ENCODE measurements at regions not wholly inside any gene's neighbourhood (a gene's known extent, or its start where the extent isn't known, plus 50 kb on each side); places are given as distances from the start of the nearest gene placed in this dataset.
A peak's percentile ranks its signal among the peaks of the same experiment; 100 is the strongest.

DNA sequence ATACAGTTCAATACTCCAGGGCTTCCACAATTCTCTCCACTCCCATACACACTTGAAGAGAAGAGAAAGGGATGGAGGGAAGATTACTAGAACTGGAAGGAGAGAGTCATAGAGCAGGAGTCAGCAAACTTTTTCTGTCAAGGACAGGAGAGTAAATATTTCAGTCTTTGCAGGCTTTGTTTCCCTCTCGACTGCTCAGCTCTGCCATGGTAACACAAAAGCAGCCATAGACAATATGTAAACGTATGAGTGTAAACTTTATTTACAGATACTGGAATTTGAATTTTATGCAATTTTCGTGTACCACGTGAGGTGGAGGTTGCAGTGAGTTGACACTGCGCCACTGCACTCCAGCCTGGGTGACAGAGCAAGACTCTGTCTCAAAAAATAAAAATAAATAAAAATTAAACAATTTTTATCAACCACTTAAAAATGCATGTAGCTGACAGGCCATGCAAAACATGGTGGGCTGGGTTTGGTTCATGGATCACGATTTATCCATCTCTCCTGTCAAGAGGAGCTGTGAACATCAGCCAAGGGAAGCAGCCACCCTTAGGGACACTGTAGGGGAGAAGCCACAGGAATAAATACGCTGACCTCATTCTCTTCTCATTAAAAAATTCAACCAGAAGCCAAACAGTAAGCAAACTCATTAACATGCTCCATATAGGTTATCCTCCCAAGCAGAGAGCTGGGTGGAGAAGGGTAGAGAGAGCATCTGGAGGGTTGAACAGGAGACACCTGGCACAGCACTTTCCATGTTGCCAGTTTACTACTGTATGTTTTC is 266.4 kb upstream of the FN1 start:
- no peaks in the 10 kb centered on the region for H3K27me3 ChIP-seq (ENCODE audit: control insufficient read depth in 1 of 2, insufficient read depth in 2 of 2, low read length in 2 of 2)
- H3K36me3 ChIP-seq (ENCODE audit: control insufficient read depth in 2 of 2, insufficient read depth in 2 of 2, low read length in 2 of 2) = no peaks in the 10 kb centered on the region
- H3K4me3 ChIP-seq (ENCODE audit: low read length in 2 of 2) = no peak overlapping the region
- peaks cover 4% of the 10 kb centered on the region for H3K4me1 ChIP-seq (ENCODE audit: control insufficient read depth, insufficient read depth, low read length)
- H3K9ac ChIP-seq (ENCODE audit: low read length in 2 of 2) = no peak overlapping the region
- peaks cover 0 to 3% of the 10 kb centered on the region in 2 donors for H3K9me3 ChIP-seq (ENCODE audit: control insufficient read depth in 2 of 2, low read length in 2 of 2)
- peak overlapping the region; percentile 26 for H3K27ac ChIP-seq (ENCODE audit: low read length)

DNA sequence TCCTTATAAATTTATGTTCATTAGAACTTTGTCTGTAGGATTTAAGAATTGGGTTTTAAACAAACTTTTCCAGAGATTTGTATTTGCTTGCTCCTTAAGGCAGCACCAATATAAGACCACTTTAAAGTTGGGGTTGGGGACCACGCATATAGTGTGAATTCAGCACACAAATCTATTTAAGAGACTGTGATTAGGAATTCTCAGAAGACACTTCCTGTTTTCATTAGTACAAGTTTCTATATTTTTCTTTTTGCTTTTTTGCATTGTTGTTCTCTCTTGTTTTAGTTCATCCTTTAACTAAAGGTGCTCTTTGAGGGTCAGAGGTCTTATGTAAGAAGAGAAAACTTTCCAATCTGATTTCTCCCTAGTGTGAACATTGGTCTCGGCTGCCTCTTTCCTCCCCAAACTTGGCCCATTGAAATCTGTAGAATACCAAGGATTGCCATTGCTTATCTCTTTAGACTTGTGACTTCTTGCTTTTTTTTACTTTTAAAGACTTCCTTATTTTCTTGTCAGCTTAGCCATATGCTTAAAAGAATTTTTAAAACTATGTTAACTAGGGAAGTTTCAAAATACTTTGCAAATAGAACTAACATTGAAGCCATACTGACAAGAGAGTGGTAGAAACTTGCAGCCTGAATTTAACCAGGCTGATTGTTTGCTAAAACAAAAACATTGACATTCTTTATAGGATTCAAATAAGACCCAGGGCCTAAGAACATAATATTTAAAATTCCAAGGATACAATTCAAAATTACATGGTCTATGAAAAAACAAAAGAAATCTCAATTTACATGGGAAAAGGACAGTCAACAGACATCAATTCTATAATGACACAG is 264.1 kb upstream of the FN1 start:
- Histone ChIP-seq H3K4me1 (ENCODE audit: control insufficient read depth, insufficient read depth, low read length) (no peaks in the 10 kb centered on the region), H3K9me3 (ENCODE audit: control insufficient read depth in 2 of 2, low read length in 2 of 2) (peaks cover 0 to 3% of the 10 kb centered on the region in 2 donors), H3K36me3 (ENCODE audit: control insufficient read depth in 2 of 2, insufficient read depth in 2 of 2, low read length in 2 of 2) (no peaks in the 10 kb centered on the region), H3K4me3 (ENCODE audit: low read length in 2 of 2) (no peak overlapping the region), H3K9ac (ENCODE audit: low read length in 2 of 2) (no peak overlapping the region), H3K27ac (ENCODE audit: low read length) (peak overlapping the region; percentile 56), H3K27me3 (ENCODE audit: control insufficient read depth in 1 of 2, insufficient read depth in 2 of 2, low read length in 2 of 2) (no peaks in the 10 kb centered on the region)

DNA sequence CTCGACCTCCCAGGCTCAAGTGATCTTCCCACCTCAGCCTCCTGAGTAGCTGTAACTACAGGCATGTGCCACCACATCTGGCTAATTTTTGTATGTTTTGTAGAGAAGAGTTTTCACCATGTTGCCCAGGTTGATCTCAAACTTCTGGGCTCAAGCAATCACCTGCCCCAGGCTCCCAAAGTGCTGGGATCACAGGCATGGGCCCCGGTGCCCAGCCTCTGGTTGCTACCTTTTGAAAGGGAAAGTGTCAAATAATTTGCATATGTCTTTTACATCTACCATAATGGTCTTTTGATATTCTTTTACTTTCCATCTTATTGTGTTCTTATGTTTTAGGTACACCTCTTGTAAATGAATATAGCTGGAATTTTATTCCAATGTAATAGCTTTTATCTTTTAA is 263.1 kb upstream of the FN1 start:
- Histone ChIP-seq H3K36me3 (ENCODE audit: control insufficient read depth in 2 of 2, insufficient read depth in 2 of 2, low read length in 2 of 2) (no peaks in the 10 kb centered on the region), H3K4me1 (ENCODE audit: control insufficient read depth, insufficient read depth, low read length) (no peaks in the 10 kb centered on the region), H3K27me3 (ENCODE audit: control insufficient read depth in 1 of 2, insufficient read depth in 2 of 2, low read length in 2 of 2) (no peaks in the 10 kb centered on the region), H3K9ac (ENCODE audit: low read length in 2 of 2) (no peak overlapping the region), H3K27ac (ENCODE audit: low read length) (no peak overlapping the region), H3K4me3 (ENCODE audit: low read length in 2 of 2) (no peak overlapping the region), H3K9me3 (ENCODE audit: control insufficient read depth in 2 of 2, low read length in 2 of 2) (peaks cover 0 to 3% of the 10 kb centered on the region in 2 donors)

DNA sequence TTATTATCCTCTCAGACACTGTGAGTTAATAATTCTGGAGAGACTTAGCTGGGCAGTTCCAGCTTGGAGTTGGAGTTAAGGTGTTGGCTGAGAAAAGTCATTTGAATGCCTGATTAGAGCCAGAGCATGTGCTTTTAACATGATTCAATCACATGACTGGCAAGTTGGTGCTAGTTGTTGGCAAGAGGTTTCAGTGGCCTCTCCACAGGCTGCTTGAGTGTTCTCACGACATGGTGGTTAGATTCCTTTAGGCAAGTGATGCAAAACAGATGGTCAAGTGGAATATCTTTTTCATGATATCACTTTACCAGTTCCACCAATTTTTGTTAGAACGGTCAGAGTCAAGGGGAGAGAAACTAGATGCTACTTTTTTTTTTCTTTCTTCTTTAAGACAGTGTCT is 262.7 kb upstream of the FN1 start:
- Histone ChIP-seq H3K9me3 (ENCODE audit: control insufficient read depth in 2 of 2, low read length in 2 of 2) (peaks cover 0 to 3% of the 10 kb centered on the region in 2 donors), H3K4me3 (ENCODE audit: low read length in 2 of 2) (no peak overlapping the region), H3K4me1 (ENCODE audit: control insufficient read depth, insufficient read depth, low read length) (no peaks in the 10 kb centered on the region), H3K27me3 (ENCODE audit: control insufficient read depth in 1 of 2, insufficient read depth in 2 of 2, low read length in 2 of 2) (no peaks in the 10 kb centered on the region), H3K9ac (ENCODE audit: low read length in 2 of 2) (no peak overlapping the region), H3K27ac (ENCODE audit: low read length) (no peak overlapping the region), H3K36me3 (ENCODE audit: control insufficient read depth in 2 of 2, insufficient read depth in 2 of 2, low read length in 2 of 2) (no peaks in the 10 kb centered on the region)

DNA sequence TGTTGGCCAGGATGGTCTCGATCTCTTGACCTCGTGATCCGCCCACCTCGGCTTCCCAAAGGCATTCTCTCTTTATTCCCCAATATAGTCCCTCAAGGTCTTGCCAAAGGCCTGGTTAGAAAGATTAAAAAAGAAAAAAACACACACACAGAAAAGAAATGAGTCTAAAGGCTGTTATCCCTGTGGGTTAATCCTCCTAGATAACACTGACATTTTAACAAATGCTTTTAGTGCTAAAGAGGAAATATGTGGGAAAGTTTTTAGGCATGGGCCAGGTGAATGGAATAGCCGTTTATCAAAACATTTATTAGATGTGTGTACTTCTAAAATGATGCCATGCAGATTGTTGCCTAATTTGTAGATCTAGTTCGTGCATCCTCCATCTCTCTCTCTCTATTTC is 261.6 kb upstream of the FN1 start:
- Histone ChIP-seq H3K9me3 (ENCODE audit: control insufficient read depth in 2 of 2, low read length in 2 of 2) (peaks cover 0 to 3% of the 10 kb centered on the region in 2 donors), H3K27ac (ENCODE audit: low read length) (no peak overlapping the region), H3K36me3 (ENCODE audit: control insufficient read depth in 2 of 2, insufficient read depth in 2 of 2, low read length in 2 of 2) (no peaks in the 10 kb centered on the region), H3K9ac (ENCODE audit: low read length in 2 of 2) (no peak overlapping the region), H3K27me3 (ENCODE audit: control insufficient read depth in 1 of 2, insufficient read depth in 2 of 2, low read length in 2 of 2) (no peaks in the 10 kb centered on the region), H3K4me1 (ENCODE audit: control insufficient read depth, insufficient read depth, low read length) (no peaks in the 10 kb centered on the region), H3K4me3 (ENCODE audit: low read length in 2 of 2) (no peak overlapping the region)

DNA sequence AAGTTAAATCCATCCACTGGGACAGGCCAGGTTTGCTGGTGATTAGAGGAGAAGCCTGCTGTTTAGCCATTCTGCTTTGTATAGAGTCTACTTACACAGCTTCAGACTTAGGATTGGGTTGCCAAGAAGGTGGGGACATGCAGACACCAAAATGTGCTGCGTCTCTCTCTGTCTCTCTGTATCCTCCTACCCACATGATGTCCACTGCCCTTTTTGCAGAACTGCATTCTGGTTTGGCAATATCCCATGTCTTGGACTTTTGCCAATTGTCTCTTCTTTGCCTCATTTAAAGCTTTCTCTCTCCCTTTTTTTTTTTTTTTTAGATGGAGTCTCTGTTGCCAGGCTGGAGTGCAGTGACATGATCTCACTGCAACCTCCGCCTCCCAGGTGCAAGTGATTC is 261.1 kb upstream of the FN1 start:
- H3K4me1 ChIP-seq (ENCODE audit: control insufficient read depth, insufficient read depth, low read length) = no peaks in the 10 kb centered on the region
- H3K36me3 ChIP-seq (ENCODE audit: control insufficient read depth in 2 of 2, insufficient read depth in 2 of 2, low read length in 2 of 2) = no peaks in the 10 kb centered on the region
- H3K4me3 ChIP-seq (ENCODE audit: low read length in 2 of 2) = no peak overlapping the region
- peaks cover 0 to 3% of the 10 kb centered on the region in 2 donors for H3K9me3 ChIP-seq (ENCODE audit: control insufficient read depth in 2 of 2, low read length in 2 of 2)
- H3K27me3 ChIP-seq (ENCODE audit: control insufficient read depth in 1 of 2, insufficient read depth in 2 of 2, low read length in 2 of 2) = no peaks in the 10 kb centered on the region
- H3K9ac ChIP-seq (ENCODE audit: low read length in 2 of 2) = no peak overlapping the region
- no peak overlapping the region for H3K27ac ChIP-seq (ENCODE audit: low read length)

DNA sequence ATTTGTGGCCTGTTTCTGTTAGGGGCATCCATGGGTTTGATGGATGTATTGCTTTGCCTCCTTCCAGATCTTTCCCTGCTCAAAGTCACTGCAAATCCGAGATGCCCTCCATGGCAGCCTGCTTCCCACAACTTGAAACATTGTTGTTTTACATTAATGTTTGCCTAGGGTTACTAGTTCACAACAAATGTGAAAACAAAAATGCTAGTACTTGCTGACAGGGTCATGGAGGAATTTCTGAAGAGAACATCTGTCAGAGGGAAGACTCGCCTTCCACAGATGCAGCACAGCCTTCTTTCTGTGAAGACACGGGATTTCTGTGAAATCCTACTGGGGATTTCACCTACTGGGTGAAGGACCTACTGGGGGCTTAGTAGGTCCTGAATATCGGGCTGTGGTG is 260.0 kb upstream of the FN1 start:
- no peak overlapping the region for H3K4me3 ChIP-seq (ENCODE audit: low read length in 2 of 2)
- no peaks in the 10 kb centered on the region for H3K36me3 ChIP-seq (ENCODE audit: control insufficient read depth in 2 of 2, insufficient read depth in 2 of 2, low read length in 2 of 2)
- no peak overlapping the region for H3K27ac ChIP-seq (ENCODE audit: low read length)
- no peak overlapping the region for H3K9ac ChIP-seq (ENCODE audit: low read length in 2 of 2)
- peaks cover 0 to 3% of the 10 kb centered on the region in 2 donors for H3K9me3 ChIP-seq (ENCODE audit: control insufficient read depth in 2 of 2, low read length in 2 of 2)
- H3K27me3 ChIP-seq (ENCODE audit: control insufficient read depth in 1 of 2, insufficient read depth in 2 of 2, low read length in 2 of 2) = no peaks in the 10 kb centered on the region
- no peaks in the 10 kb centered on the region for H3K4me1 ChIP-seq (ENCODE audit: control insufficient read depth, insufficient read depth, low read length)

DNA sequence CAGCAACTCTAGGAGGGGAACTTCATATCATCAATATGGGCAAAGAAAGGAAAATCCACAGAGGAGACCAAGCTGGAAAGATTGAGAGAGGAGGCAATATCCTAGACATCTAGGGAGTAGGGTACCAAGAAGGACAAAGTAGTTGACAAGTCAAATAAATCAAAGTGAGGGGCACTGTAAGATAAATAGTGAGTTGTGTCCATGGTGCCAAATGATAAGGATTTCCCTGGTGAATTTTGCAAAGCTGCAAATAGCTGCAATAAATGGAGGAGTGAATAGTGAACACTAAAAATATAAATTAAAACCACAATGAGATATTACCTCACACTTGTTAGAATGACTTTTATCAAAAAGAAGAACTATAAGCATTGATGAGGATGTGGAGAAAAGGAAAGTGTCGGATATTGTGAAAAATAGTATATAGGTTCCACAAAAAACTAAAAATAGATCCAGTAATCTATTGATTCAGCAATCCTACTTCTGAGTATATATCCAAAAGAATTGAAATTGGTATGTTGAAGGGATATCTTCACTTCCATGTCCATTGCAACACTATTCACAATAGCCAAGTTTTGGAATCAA is 258.2 kb upstream of the FN1 start:
- Histone ChIP-seq H3K4me1 (ENCODE audit: control insufficient read depth, insufficient read depth, low read length) (no peaks in the 10 kb centered on the region), H3K9ac (ENCODE audit: low read length in 2 of 2) (peak overlapping the region in 1 of 2 donors; percentile 41), H3K27me3 (ENCODE audit: control insufficient read depth in 1 of 2, insufficient read depth in 2 of 2, low read length in 2 of 2) (no peaks in the 10 kb centered on the region), H3K4me3 (ENCODE audit: low read length in 2 of 2) (no peak overlapping the region), H3K36me3 (ENCODE audit: control insufficient read depth in 2 of 2, insufficient read depth in 2 of 2, low read length in 2 of 2) (no peaks in the 10 kb centered on the region), H3K9me3 (ENCODE audit: control insufficient read depth in 2 of 2, low read length in 2 of 2) (peaks cover 0 to 3% of the 10 kb centered on the region in 2 donors), H3K27ac (ENCODE audit: low read length) (peak overlapping the region; percentile 77)

DNA sequence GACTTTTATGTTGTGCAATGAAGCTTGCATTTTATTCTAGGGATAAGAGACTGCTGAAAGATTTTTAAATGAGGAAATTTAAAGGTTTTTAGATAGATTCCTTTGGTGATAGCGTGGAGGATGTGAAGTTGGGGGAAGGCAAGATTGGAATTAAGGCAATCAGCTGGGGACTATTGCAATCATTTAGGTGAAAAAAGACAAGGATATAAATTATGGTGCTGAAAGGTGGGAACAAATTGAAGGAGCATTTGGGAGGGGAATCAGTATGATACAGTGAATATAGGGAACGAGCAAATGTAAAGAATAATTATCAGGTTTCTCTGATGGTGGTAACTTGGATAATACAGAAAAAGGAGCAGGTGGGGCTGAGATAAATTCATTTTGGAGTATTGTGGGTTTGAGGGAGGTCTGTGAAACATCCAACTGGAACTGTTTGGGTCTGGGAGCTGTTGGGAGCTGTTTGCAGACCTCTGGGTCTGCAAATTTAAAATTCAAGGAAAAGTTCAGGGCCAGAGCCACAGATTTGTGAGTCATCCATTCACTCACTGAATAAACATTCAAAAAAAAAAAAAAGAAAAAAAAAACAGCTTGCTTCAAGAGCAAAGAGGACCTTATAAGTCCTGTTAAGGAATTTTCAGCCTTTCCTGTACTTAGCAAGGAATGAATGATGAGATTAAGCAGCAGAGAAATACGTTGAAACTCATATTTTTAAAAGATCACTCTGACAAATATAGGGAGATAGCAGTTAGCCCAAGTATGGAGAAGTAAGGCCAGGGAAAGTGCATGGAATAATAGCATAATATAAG is 257.5 kb upstream of the FN1 start:
- Histone ChIP-seq H3K27me3 (ENCODE audit: control insufficient read depth in 1 of 2, insufficient read depth in 2 of 2, low read length in 2 of 2) (no peaks in the 10 kb centered on the region), H3K4me1 (ENCODE audit: control insufficient read depth, insufficient read depth, low read length) (no peaks in the 10 kb centered on the region), H3K9me3 (ENCODE audit: control insufficient read depth in 2 of 2, low read length in 2 of 2) (no peaks in the 10 kb centered on the region), H3K9ac (ENCODE audit: low read length in 2 of 2) (peak overlapping the region in 1 of 2 donors; percentile 41), H3K27ac (ENCODE audit: low read length) (peak overlapping the region; percentile 77), H3K4me3 (ENCODE audit: low read length in 2 of 2) (no peak overlapping the region), H3K36me3 (ENCODE audit: control insufficient read depth in 2 of 2, insufficient read depth in 2 of 2, low read length in 2 of 2) (no peaks in the 10 kb centered on the region)

DNA sequence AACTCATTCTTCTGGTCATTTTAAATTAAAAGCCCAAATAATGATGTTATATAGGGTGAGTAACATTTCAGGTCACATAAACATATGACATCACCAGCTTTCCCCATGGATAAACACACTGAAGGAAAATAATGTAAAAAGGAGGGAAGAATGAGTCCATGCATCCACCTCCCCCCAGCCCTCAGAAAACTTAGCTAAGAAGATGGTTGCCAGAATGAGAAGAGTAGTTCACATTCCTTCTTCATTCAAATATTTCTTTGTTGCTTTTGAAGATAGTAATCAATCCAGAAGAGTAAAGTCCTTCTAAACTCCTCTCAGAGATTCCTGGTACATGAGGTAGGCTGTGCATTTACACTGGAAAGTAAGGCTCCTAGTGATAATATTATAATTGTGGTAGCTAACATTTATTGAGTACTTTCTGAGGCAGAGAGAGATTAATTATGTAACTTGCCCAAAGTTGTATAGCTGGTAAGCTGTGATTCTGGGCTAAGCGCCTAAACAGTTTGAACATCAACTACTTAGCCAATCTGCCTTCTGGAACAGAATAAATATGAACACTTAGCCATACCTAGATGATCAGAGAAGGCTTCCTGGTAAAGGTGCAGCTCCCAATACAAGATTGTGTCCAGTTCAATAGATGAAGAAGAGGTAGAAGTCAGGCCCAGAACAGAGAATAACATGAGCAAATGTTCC is 256.7 kb upstream of the FN1 start:
- Histone ChIP-seq H3K27ac (ENCODE audit: low read length) (peak overlapping the region; percentile 77), H3K4me3 (ENCODE audit: low read length in 2 of 2) (no peak overlapping the region), H3K27me3 (ENCODE audit: control insufficient read depth in 1 of 2, insufficient read depth in 2 of 2, low read length in 2 of 2) (no peaks in the 10 kb centered on the region), H3K4me1 (ENCODE audit: control insufficient read depth, insufficient read depth, low read length) (no peaks in the 10 kb centered on the region), H3K9me3 (ENCODE audit: control insufficient read depth in 2 of 2, low read length in 2 of 2) (no peaks in the 10 kb centered on the region), H3K9ac (ENCODE audit: low read length in 2 of 2) (no peak overlapping the region), H3K36me3 (ENCODE audit: control insufficient read depth in 2 of 2, insufficient read depth in 2 of 2, low read length in 2 of 2) (no peaks in the 10 kb centered on the region)
